Keratinocyte (primary cell): ENCODE measurements at regions not wholly inside any gene's neighbourhood (a gene's known extent, or its start where the extent isn't known, plus 50 kb on each side); places are given as distances from the start of the nearest gene placed in this dataset.

ENCODE experiments used
- DNase-seq: peaks from one replicate; pipeline ENCODE4 v3.0.0-alpha.2; 2011; ENCODE audit warnings: low read depth, missing footprints, low spot score
- FAIRE-seq: peaks from 2 replicates; lab custom pipeline; 2011; peaks lifted over from hg19 to GRCh38; lab: Jason Lieb, UNC
- H2AFZ ChIP-seq: 2 replicates; pipeline ENCODE4 v1.6.0; 2012; ENCODE audit warnings: low read length, control low read depth, inconsistent platforms; ENCODE audit not compliant: control insufficient read depth
- H3K27ac ChIP-seq: 2 replicates; pipeline ENCODE4 v1.5.1; 2011; ENCODE audit warnings: low read length; ENCODE audit not compliant: control insufficient read depth, insufficient read depth
- H3K27me3 ChIP-seq: 3 replicates; pipeline ENCODE4 v1.6.0; 2011; ENCODE audit warnings: low read length; ENCODE audit not compliant: control insufficient read depth, insufficient read depth; ENCODE audit errors: extremely low read depth
- H3K36me3 ChIP-seq, 2 experiments: 2 replicates in 1 of 2; 3 replicates in 1 of 2; pipeline ENCODE4 v1.5.1; 2011; ENCODE audit warnings: low read length in 2 of 2, mild to moderate bottlenecking in 1 of 2; ENCODE audit not compliant: control insufficient read depth in 2 of 2, insufficient read depth in 2 of 2; ENCODE audit errors: extremely low read depth in 1 of 2
- H3K4me1 ChIP-seq: 3 replicates; pipeline ENCODE4 v1.5.1; 2011; ENCODE audit warnings: low read length; ENCODE audit not compliant: control insufficient read depth, insufficient read depth; ENCODE audit errors: extremely low read depth
- H3K4me2 ChIP-seq: 3 replicates; pipeline ENCODE4 v1.6.0; 2011; ENCODE audit warnings: low read depth, low read length; ENCODE audit not compliant: control insufficient read depth, insufficient read depth; ENCODE audit errors: extremely low read depth
- H3K4me3 ChIP-seq, 3 experiments: fragments of 200-600 bp in 1 of 3; sonication (generic) in 1 of 3; 2 replicates in 2 of 3; 3 replicates in 1 of 3; pipeline ENCODE4 v1.5.1; 2011 to 2016; ENCODE audit warnings: low read length in 3 of 3, mild to moderate bottlenecking in 3 of 3, control low read depth in 2 of 3, inconsistent platforms in 1 of 3, low read depth in 1 of 3, mixed read lengths in 1 of 3, mixed run types in 1 of 3, moderate library complexity in 1 of 3; ENCODE audit not compliant: control insufficient read depth in 2 of 3, insufficient read depth in 2 of 3; ENCODE audit errors: extremely low read depth in 1 of 3
- H3K79me2 ChIP-seq: 2 replicates; pipeline ENCODE4 v1.6.0; 2012; ENCODE audit warnings: low read length; ENCODE audit not compliant: control insufficient read depth, insufficient read depth
- H3K9ac ChIP-seq: 3 replicates; pipeline ENCODE4 v1.6.0; 2011; ENCODE audit warnings: low read length; ENCODE audit not compliant: control insufficient read depth, insufficient read depth; ENCODE audit errors: extremely low read depth
- H3K9me1 ChIP-seq: 3 replicates; pipeline ENCODE4 v1.6.0; 2011; ENCODE audit warnings: low read length; ENCODE audit not compliant: control insufficient read depth, insufficient read depth; ENCODE audit errors: extremely low read depth
- H3K9me3 ChIP-seq: 2 replicates; pipeline ENCODE4 v1.5.1; 2012; ENCODE audit warnings: low read depth, low read length; ENCODE audit not compliant: control insufficient read depth
- H4K20me1 ChIP-seq: 3 replicates; pipeline ENCODE4 v1.6.0; 2011; ENCODE audit warnings: low read length; ENCODE audit not compliant: control insufficient read depth, insufficient read depth; ENCODE audit errors: extremely low read depth
- EZH2 ChIP-seq: IDR thresholded peaks from one replicate; pipeline ENCODE4 v1.6.1; 2012; ENCODE audit warnings: inconsistent platforms, mild to moderate bottlenecking, low read length, moderate library complexity
- dilution Hi-C: fragments of 300-500 bp; cut with MboI; formaldehyde crosslinking; loops from one replicate; pipeline ENCODE4 v1.7.0; 2020; ENCODE audit warnings: low sequenced_read_pairs; ENCODE audit not compliant: extremely low pct_ligation_motif_present
- TF ChIP-seq, protein P1 (sequence below), 3 experiments: IDR thresholded peaks in 1 of 3; conservative IDR thresholded peaks in 1 of 3; optimal IDR thresholded peaks in 1 of 3; 2 replicates in 2 of 3; 3 replicates in 1 of 3; pipeline versions ENCODE3 to v1.5.1; 2011; ENCODE audit warnings: low read length in 3 of 3, mild to moderate bottlenecking in 3 of 3, moderate library complexity in 2 of 3, control low read depth in 1 of 3, inconsistent platforms in 1 of 3; ENCODE audit not compliant: insufficient read depth in 2 of 3; ENCODE audit errors: extremely low read depth in 1 of 3

DNA sequence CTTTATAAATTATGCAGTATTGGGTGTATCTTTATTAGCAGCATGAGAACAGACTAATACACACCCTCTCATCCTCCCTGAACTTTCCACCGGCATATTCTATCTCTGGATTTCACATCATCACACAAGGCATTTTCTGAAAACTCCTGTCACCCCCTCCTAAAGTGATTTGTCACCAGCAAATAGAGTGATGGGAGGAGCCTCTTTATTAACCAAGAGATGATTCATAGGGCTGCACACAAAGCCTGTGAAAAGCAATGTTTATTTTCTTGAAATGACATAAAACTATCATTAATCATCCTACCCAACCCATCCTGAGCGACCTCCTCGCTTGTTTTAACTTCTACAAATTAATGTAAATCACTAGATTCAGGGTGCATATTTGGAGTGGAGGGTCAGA is 394.7 kb upstream of the SULF2 start:
- no peak overlapping the region for H3K27ac ChIP-seq
- DNase-seq (no peak), FAIRE-seq (no peak)
- no peaks in the 10 kb centered on the region for H3K9me3 ChIP-seq
- H4K20me1 ChIP-seq = no peaks in the 10 kb centered on the region
- no peaks in the 10 kb centered on the region for H3K4me1 ChIP-seq
- H3K79me2 ChIP-seq = no peaks in the 10 kb centered on the region
- H3K4me2 ChIP-seq = no peak overlapping the region
- no peaks in the 10 kb centered on the region for H3K36me3 ChIP-seq
- no peak overlapping the region for H3K9ac ChIP-seq
- H3K4me3 ChIP-seq = no peak overlapping the region
- no peak overlapping the region for H2AFZ ChIP-seq
- H3K9me1 ChIP-seq = no peaks in the 10 kb centered on the region
- TF ChIP-seq EZH2 = no peak
- TF ChIP-seq, protein P1, sequence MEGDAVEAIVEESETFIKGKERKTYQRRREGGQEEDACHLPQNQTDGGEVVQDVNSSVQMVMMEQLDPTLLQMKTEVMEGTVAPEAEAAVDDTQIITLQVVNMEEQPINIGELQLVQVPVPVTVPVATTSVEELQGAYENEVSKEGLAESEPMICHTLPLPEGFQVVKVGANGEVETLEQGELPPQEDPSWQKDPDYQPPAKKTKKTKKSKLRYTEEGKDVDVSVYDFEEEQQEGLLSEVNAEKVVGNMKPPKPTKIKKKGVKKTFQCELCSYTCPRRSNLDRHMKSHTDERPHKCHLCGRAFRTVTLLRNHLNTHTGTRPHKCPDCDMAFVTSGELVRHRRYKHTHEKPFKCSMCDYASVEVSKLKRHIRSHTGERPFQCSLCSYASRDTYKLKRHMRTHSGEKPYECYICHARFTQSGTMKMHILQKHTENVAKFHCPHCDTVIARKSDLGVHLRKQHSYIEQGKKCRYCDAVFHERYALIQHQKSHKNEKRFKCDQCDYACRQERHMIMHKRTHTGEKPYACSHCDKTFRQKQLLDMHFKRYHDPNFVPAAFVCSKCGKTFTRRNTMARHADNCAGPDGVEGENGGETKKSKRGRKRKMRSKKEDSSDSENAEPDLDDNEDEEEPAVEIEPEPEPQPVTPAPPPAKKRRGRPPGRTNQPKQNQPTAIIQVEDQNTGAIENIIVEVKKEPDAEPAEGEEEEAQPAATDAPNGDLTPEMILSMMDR (optimal IDR thresholded peaks at IDR 0.05 in 1 of 3, IDR thresholded peaks at IDR 0.05 in 1 of 3, conservative IDR thresholded peaks at IDR 0.05 in 1 of 3; ENCODE audit: extremely low read depth in 1 of 3, insufficient read depth in 2 of 3, low read length in 3 of 3) = no peak
- peaks cover 5% of the 10 kb centered on the region for H3K27me3 ChIP-seq
- dilution Hi-C loops = no loop called here

DNA sequence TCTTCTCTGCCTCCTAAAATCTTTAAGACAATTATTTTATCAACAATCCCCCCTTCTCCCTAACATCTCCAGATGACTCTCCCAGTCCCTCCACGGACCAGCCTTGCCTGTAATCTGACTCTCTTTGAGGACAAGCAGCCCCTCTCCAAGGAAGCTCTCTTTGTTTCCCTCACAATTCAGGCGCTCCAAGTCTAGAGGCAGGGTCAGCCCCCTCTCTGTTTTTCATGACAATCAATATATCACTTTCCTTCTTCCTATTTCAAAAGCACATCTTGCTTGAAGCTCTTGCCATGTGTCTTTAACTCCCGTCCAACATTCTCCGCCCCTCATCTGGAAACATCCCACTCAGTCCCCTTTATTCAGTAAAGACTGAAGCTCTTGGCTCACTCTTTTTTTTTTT is 393.4 kb upstream of the SULF2 start:
- DNase-seq = no peak
- H3K27ac ChIP-seq = no peak overlapping the region

DNA sequence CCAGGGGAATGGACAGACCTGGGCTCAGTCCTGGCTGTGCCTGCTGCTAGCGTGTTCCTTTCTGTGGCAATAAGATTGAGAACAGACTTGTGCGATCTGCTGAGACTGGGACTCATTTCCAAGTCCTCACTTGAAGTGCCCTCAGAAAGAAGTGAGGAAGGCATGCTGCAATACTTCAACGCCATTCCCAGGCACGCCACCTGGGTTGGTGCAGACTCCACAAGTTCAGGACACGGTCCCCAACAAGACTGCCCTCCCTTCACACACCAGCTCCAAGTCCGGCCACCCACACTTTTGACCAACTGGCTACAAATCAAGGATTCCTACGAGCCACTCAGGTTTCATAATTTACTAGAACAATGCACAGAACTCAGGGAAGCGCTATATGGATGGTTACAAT is 391.8 kb upstream of the SULF2 start:
- no peak for DNase-seq
- dilution Hi-C loops = no loop called here
- Histone ChIP-seq H2AFZ (no peak overlapping the region), H3K27ac (no peak overlapping the region), H3K4me3 (no peak overlapping the region), H3K4me1 (no peaks in the 10 kb centered on the region), H3K4me2 (no peak overlapping the region), H3K27me3 (peaks cover 24% of the 10 kb centered on the region), H3K9me3 (no peaks in the 10 kb centered on the region), H3K36me3 (no peaks in the 10 kb centered on the region), H3K9ac (no peak overlapping the region), H4K20me1 (no peaks in the 10 kb centered on the region), H3K9me1 (no peaks in the 10 kb centered on the region), H3K79me2 (no peaks in the 10 kb centered on the region)
- FAIRE-seq = no peak
- TF ChIP-seq EZH2 = no peak
- TF ChIP-seq, protein P1 (optimal IDR thresholded peaks at IDR 0.05 in 1 of 3, IDR thresholded peaks at IDR 0.05 in 1 of 3, conservative IDR thresholded peaks at IDR 0.05 in 1 of 3; ENCODE audit: extremely low read depth in 1 of 3, insufficient read depth in 2 of 3, low read length in 3 of 3) = no peak

More for the DNA sequence above, 393.4 kb upstream of the SULF2 start:
- H3K9ac ChIP-seq = no peak overlapping the region
- dilution Hi-C loops = no loop called here
- H3K27me3 ChIP-seq = peaks cover 14% of the 10 kb centered on the region
- H4K20me1 ChIP-seq = no peaks in the 10 kb centered on the region
- H3K9me1 ChIP-seq = no peaks in the 10 kb centered on the region
- no peak overlapping the region for H2AFZ ChIP-seq
- no peaks in the 10 kb centered on the region for H3K36me3 ChIP-seq
- TF ChIP-seq EZH2 = no peak
- no peaks in the 10 kb centered on the region for H3K9me3 ChIP-seq
- H3K4me1 ChIP-seq = no peaks in the 10 kb centered on the region
- H3K4me3 ChIP-seq = no peak overlapping the region
- no peaks in the 10 kb centered on the region for H3K79me2 ChIP-seq
- FAIRE-seq = no peak
- no peak overlapping the region for H3K4me2 ChIP-seq
